ENCODE measurements at regions not wholly inside any gene's neighbourhood (a gene's known extent, or its start where the extent isn't known, plus 50 kb on each side); places are given as distances from the start of the nearest gene placed in this dataset.

DNA sequence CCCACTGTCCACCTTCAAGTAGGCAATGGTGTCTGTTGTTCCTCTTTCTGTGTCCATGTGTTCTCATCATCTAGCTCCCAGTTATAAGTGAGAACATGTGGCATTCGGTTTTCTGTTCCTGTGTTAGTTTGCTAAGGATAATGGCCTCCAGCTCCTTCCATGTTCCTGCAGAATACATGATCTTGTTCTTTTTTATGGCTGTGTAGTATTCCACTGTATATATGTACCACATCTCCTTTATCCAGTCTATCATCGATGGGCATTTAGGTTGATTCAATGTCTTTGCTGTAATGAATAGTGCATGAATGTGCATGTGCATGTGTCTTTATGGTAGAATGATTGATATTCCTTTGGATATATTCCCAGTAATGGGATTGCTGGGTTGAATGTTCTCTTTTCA is 123.3 kb upstream of the LHX5 start:
- no peak for DNase-seq (ENCODE audit: low read depth)
- no peak for TF ChIP-seq CTCF (IDR thresholded peaks at IDR 0.05; ENCODE audit: insufficient read depth, low read length, poor library complexity, severe bottlenecking)
- Histone ChIP-seq H3K27me3 (ENCODE audit: control insufficient read depth, insufficient read depth, low read length) (peaks cover 9% of the 10 kb centered on the region), H3K4me3 (ENCODE audit: low read depth, low read length) (no peak overlapping the region), H3K36me3 (ENCODE audit: control insufficient read depth, insufficient read depth, low read length) (no peaks in the 10 kb centered on the region)

DNA sequence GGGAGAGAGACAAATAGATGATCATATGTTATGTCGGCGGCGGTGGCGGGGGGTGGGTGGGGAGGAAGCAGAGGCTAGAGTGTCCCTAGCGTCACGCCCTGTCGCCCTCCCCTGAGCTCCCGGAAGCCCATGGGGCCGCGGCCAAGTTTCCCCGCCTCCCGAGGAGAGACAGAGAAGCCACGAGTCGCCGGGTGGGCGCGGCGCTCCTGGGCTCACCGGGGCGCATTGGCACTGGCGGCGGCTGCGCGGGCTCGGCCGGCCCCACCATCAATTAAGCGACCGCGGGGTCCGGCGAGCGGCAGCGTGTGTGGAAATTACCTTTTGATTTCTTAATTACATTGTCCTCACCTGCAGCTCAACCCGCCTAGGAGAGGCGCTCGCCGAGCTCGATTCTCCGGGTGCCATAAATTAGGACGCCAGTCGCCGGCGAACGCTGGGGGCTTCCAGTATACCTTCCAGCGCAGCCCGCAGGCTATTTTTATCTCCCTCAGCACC is 119.9 kb upstream of the LHX5 start:
- H3K4me3 ChIP-seq (ENCODE audit: low read depth, low read length), result no peak overlapping the region
- no peak for DNase-seq (ENCODE audit: low read depth)
- no peaks in the 10 kb centered on the region for H3K36me3 ChIP-seq (ENCODE audit: control insufficient read depth, insufficient read depth, low read length)
- no peak for TF ChIP-seq CTCF (IDR thresholded peaks at IDR 0.05; ENCODE audit: insufficient read depth, low read length, poor library complexity, severe bottlenecking)
- peaks cover 9% of the 10 kb centered on the region for H3K27me3 ChIP-seq (ENCODE audit: control insufficient read depth, insufficient read depth, low read length)

GRCh38 chr12:113589437-113589836 is 117.8 kb upstream of the LHX5 start:
- Histone ChIP-seq H3K4me3 (ENCODE audit: low read depth, low read length) (no peak overlapping the region), H3K27me3 (ENCODE audit: control insufficient read depth, insufficient read depth, low read length) (peaks cover 9% of the 10 kb centered on the region), H3K36me3 (ENCODE audit: control insufficient read depth, insufficient read depth, low read length) (no peaks in the 10 kb centered on the region)
- no peak for DNase-seq (ENCODE audit: low read depth)
- no peak for TF ChIP-seq CTCF (IDR thresholded peaks at IDR 0.05; ENCODE audit: insufficient read depth, low read length, poor library complexity, severe bottlenecking)

- no peaks in the 10 kb centered on the region for H3K36me3 ChIP-seq (ENCODE audit: control insufficient read depth, insufficient read depth, low read length)
- H3K27me3 ChIP-seq (ENCODE audit: control insufficient read depth, insufficient read depth, low read length), result peaks cover 9% of the 10 kb centered on the region
- TF ChIP-seq CTCF (IDR thresholded peaks at IDR 0.05; ENCODE audit: insufficient read depth, low read length, poor library complexity, severe bottlenecking), result no peak
- no peak for DNase-seq (ENCODE audit: low read depth)
- H3K4me3 ChIP-seq (ENCODE audit: low read depth, low read length), result no peak overlapping the region
These were observed 116.0 kb upstream of the LHX5 start for GRCh38 chr12:113587720-113588119.

- H3K4me3 ChIP-seq (ENCODE audit: low read depth, low read length), result no peak overlapping the region
- TF ChIP-seq CTCF (IDR thresholded peaks at IDR 0.05; ENCODE audit: insufficient read depth, low read length, poor library complexity, severe bottlenecking), result no peak
- DNase-seq (ENCODE audit: low read depth), result no peak
- H3K36me3 ChIP-seq (ENCODE audit: control insufficient read depth, insufficient read depth, low read length), result no peaks in the 10 kb centered on the region
- no peaks in the 10 kb centered on the region for H3K27me3 ChIP-seq (ENCODE audit: control insufficient read depth, insufficient read depth, low read length)
These were observed 114.8 kb upstream of the LHX5 start for GRCh38 chr12:113586461-113586860.

DNA sequence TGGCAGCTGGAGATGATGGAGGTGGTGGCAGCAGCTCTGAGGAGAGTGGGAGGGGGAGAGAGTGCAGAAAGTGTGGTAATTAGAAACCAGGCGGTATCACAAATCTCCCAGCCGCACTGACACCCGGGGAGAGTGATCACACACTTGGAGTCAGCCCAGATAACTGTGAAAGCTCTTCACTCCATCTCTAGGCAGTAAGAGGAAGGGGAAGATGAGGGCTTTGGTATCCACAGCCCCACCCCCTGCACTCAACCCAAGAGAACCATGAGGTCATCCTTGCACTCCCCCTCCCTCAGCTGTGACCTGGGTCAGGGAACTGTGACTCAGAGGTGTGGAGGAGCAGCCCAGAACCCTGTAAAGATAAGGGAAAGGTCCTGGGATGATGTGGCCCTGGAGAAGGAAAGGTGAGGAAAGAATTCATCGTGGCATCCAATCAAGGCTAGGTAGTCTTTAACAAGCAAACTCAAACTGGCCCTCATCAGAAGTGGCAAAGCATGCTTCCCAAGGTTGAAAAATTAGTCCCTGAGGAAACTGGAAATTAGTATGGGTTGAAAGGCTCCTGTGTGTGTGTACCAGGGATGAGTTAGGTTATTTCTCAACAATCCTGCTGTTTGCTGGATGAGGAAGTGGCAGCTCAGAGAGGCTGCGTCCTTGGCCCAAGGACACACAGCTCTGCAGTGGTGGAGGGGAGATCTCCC is 111.0 kb upstream of the LHX5 start:
- Histone ChIP-seq H3K36me3 (ENCODE audit: control insufficient read depth, insufficient read depth, low read length) (no peaks in the 10 kb centered on the region), H3K27me3 (ENCODE audit: control insufficient read depth, insufficient read depth, low read length) (no peaks in the 10 kb centered on the region), H3K4me3 (ENCODE audit: low read depth, low read length) (no peak overlapping the region)
- DNase-seq (ENCODE audit: low read depth), result no peak
- no peak for TF ChIP-seq CTCF (IDR thresholded peaks at IDR 0.05; ENCODE audit: insufficient read depth, low read length, poor library complexity, severe bottlenecking)

Data from kidney epithelial cell (primary cell).